ENCODE measurements at regions not wholly inside any gene's neighbourhood (a gene's known extent, or its start where the extent isn't known, plus 50 kb on each side); places are given as distances from the start of the nearest gene placed in this dataset.

DNA sequence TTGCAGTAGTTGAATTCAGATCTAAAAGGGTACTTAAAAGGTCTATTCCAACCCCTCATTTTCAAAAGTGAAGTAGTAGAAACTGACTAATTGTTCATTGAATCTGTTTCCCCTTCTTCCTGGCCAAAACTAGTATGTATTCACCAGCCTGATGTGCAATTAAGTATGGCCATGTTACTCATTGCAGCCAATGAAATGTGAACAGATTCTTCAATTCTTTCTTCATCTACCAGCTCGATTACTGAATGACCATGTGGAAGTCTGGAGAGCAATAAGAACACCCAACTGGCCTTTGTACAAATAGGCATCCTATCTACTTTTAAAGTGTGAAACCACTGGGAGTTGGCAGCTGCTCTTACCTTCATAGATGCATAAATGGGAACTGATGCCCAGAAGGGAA lies 449.0 kb upstream of the ID2 start:
- Histone ChIP-seq H2BK12ac (ENCODE audit: low read length) (no peak overlapping the region), H3K23ac (ENCODE audit: low read depth, low read length, poor library complexity) (no peak overlapping the region), H3K4ac (ENCODE audit: low read length) (no peak overlapping the region), H3K4me3 (ENCODE audit: low read length in 2 of 2) (no peak overlapping the region), H2BK120ac (ENCODE audit: low read depth, low read length) (no peak overlapping the region), H2AFZ (ENCODE audit: low read length) (no peak overlapping the region), H2AK5ac (ENCODE audit: low read depth, low read length) (no peak overlapping the region), H3K9ac (ENCODE audit: low read depth, low read length, poor library complexity) (no peak overlapping the region), H3K27me3 (ENCODE audit: control insufficient read depth in 3 of 3, insufficient read depth in 3 of 3, low read depth in 1 of 3, low read length in 3 of 3) (no peaks in the 10 kb centered on the region), H4K91ac (ENCODE audit: low read depth, low read length, poor library complexity) (no peak overlapping the region), H3K18ac (ENCODE audit: low read length) (no peak overlapping the region), H2BK15ac (ENCODE audit: low read length) (no peak overlapping the region), H3K14ac (ENCODE audit: low read length) (no peak overlapping the region), H3K9me3 (replicated peaks in 1 of 2; ENCODE audit: control insufficient read depth in 2 of 2, insufficient read depth in 1 of 2, low read depth in 1 of 2, low read length in 2 of 2) (no peaks in the 10 kb centered on the region), H3K4me1 (ENCODE audit: control insufficient read depth in 2 of 2, insufficient read depth in 1 of 2, low read depth in 1 of 2, low read length in 2 of 2) (peaks cover 10 to 22% of the 10 kb centered on the region in 2 donors), H4K8ac (ENCODE audit: low read depth, low read length) (no peak overlapping the region), H3K79me1 (ENCODE audit: low read depth, low read length) (no peaks in the 10 kb centered on the region), H3K4me2 (ENCODE audit: insufficient read depth, low read length, poor library complexity, severe bottlenecking) (no peak overlapping the region), H3K27ac (replicated peaks; ENCODE audit: low read length) (no peak overlapping the region), H3K36me3 (replicated peaks in 1 of 2; ENCODE audit: control insufficient read depth in 2 of 2, insufficient read depth in 2 of 2, low read length in 2 of 2) (no peaks in the 10 kb centered on the region), H2BK5ac (ENCODE audit: low read length) (no peak overlapping the region)
- no peak for DNase-seq (ENCODE audit: low spot score)
- no CpG with 5 or more reads among the region's 1 CpG for WGBS, 2 donors (ENCODE audit: extremely low coverage in 2 of 2, insufficient read length in 2 of 2, insufficient replicate concordance in 1 of 2)

DNA sequence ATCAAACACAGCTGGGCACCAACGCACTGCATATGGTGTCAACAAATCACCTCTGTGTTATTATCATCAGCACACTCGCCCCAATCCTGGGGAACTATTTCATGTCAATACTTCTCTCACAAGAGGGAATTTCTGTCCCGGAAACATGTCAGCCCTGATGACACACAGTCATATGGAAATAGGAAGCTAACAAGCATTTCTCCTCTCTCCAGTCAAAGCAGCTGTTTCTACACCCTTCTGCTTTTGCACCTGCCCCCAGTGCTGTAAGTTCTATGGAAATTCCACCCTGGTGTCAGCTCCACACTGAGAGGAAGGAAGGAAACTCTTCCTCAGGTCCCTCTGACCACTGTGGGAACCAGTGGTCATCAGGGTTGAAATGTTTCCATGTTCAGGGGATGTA lies 447.6 kb upstream of the ID2 start:
- no peak overlapping the region for H4K91ac ChIP-seq (ENCODE audit: low read depth, low read length, poor library complexity)
- no peak overlapping the region for H3K9ac ChIP-seq (ENCODE audit: low read depth, low read length, poor library complexity)

DNA sequence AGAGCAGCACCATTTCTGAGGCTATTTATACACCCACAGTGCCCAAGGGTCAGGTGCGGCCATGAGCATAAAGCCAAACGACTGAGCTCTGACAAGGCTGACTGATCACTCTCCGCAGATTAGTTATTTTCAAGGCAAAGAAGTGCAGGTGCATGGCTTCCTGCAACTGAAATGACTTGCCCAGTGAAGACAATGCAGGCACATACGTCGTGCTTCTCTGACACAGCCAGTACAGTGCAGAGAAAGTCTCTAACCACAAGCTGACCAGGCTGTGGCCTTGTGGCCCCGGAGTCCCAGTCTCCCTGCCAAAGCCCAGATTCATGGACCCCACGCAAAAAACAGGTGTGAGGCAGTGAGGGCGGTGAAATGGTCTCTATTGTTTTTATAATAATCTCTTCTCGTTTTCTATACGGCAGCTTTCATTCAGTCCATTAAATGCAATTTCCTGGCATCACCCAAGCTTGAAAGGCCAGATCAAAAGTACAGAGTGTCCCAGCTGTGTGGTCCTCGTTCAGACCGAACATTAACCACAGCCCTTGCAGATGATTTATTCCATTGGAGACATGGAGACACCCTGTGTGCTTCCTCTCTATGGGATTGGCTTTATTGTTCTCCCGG lies 447.0 kb upstream of the ID2 start:
- Histone ChIP-seq H3K27me3 (ENCODE audit: control insufficient read depth in 3 of 3, insufficient read depth in 3 of 3, low read depth in 1 of 3, low read length in 3 of 3) (no peaks in the 10 kb centered on the region), H3K4me1 (ENCODE audit: control insufficient read depth in 2 of 2, insufficient read depth in 1 of 2, low read depth in 1 of 2, low read length in 2 of 2) (peaks cover 14 to 39% of the 10 kb centered on the region in 2 donors), H4K8ac (ENCODE audit: low read depth, low read length) (no peak overlapping the region), H3K9me3 (replicated peaks in 1 of 2; ENCODE audit: control insufficient read depth in 2 of 2, insufficient read depth in 1 of 2, low read depth in 1 of 2, low read length in 2 of 2) (no peaks in the 10 kb centered on the region), H3K18ac (ENCODE audit: low read length) (peak overlapping the region; percentile 74), H2AK5ac (ENCODE audit: low read depth, low read length) (peak overlapping the region; percentile 17), H2BK15ac (ENCODE audit: low read length) (peak overlapping the region; percentile 5), H2BK120ac (ENCODE audit: low read depth, low read length) (no peak overlapping the region), H3K14ac (ENCODE audit: low read length) (peak overlapping the region; percentile 32), H3K27ac (replicated peaks; ENCODE audit: low read length) (no peak overlapping the region), H3K9ac (ENCODE audit: low read depth, low read length, poor library complexity) (no peak overlapping the region), H3K4ac (ENCODE audit: low read length) (no peak overlapping the region), H3K4me3 (ENCODE audit: low read length in 2 of 2) (no peak overlapping the region), H2BK12ac (ENCODE audit: low read length) (no peak overlapping the region), H2BK5ac (ENCODE audit: low read length) (no peak overlapping the region), H4K91ac (ENCODE audit: low read depth, low read length, poor library complexity) (no peak overlapping the region), H3K4me2 (ENCODE audit: insufficient read depth, low read length, poor library complexity, severe bottlenecking) (no peak overlapping the region), H2AFZ (ENCODE audit: low read length) (peak overlapping the region; percentile 48), H3K79me1 (ENCODE audit: low read depth, low read length) (no peaks in the 10 kb centered on the region), H3K36me3 (replicated peaks in 1 of 2; ENCODE audit: control insufficient read depth in 2 of 2, insufficient read depth in 2 of 2, low read length in 2 of 2) (no peaks in the 10 kb centered on the region), H3K23ac (ENCODE audit: low read depth, low read length, poor library complexity) (no peak overlapping the region)
- no peak for DNase-seq (ENCODE audit: low spot score)
- WGBS, 2 donors (ENCODE audit: extremely low coverage in 2 of 2, insufficient read length in 2 of 2, insufficient replicate concordance in 1 of 2): no CpG with 5 or more reads among the region's 13 CpGs

More for the DNA sequence above, 447.6 kb upstream of the ID2 start:
- Histone ChIP-seq H2AK5ac (ENCODE audit: low read depth, low read length) (peak overlapping the region; percentile 20), H3K79me1 (ENCODE audit: low read depth, low read length) (no peaks in the 10 kb centered on the region), H3K9me3 (replicated peaks in 1 of 2; ENCODE audit: control insufficient read depth in 2 of 2, insufficient read depth in 1 of 2, low read depth in 1 of 2, low read length in 2 of 2) (no peaks in the 10 kb centered on the region), H2BK12ac (ENCODE audit: low read length) (no peak overlapping the region), H3K4me1 (ENCODE audit: control insufficient read depth in 2 of 2, insufficient read depth in 1 of 2, low read depth in 1 of 2, low read length in 2 of 2) (peaks cover 11 to 35% of the 10 kb centered on the region in 2 donors), H2BK5ac (ENCODE audit: low read length) (no peak overlapping the region), H3K23ac (ENCODE audit: low read depth, low read length, poor library complexity) (no peak overlapping the region), H2BK120ac (ENCODE audit: low read depth, low read length) (no peak overlapping the region), H3K18ac (ENCODE audit: low read length) (no peak overlapping the region), H3K4me2 (ENCODE audit: insufficient read depth, low read length, poor library complexity, severe bottlenecking) (no peak overlapping the region), H3K27me3 (ENCODE audit: control insufficient read depth in 3 of 3, insufficient read depth in 3 of 3, low read depth in 1 of 3, low read length in 3 of 3) (no peaks in the 10 kb centered on the region), H3K4me3 (ENCODE audit: low read length in 2 of 2) (no peak overlapping the region), H2BK15ac (ENCODE audit: low read length) (no peak overlapping the region), H3K14ac (ENCODE audit: low read length) (no peak overlapping the region), H3K27ac (replicated peaks; ENCODE audit: low read length) (no peak overlapping the region), H3K4ac (ENCODE audit: low read length) (no peak overlapping the region), H3K36me3 (replicated peaks in 1 of 2; ENCODE audit: control insufficient read depth in 2 of 2, insufficient read depth in 2 of 2, low read length in 2 of 2) (no peaks in the 10 kb centered on the region), H4K8ac (ENCODE audit: low read depth, low read length) (no peak overlapping the region), H2AFZ (ENCODE audit: low read length) (peak overlapping the region; percentile 48)
- WGBS, 2 donors (ENCODE audit: extremely low coverage in 2 of 2, insufficient read length in 2 of 2, insufficient replicate concordance in 1 of 2): no CpG with 5 or more reads among the region's 3 CpGs
- DNase-seq (ENCODE audit: low spot score): no peak

DNA sequence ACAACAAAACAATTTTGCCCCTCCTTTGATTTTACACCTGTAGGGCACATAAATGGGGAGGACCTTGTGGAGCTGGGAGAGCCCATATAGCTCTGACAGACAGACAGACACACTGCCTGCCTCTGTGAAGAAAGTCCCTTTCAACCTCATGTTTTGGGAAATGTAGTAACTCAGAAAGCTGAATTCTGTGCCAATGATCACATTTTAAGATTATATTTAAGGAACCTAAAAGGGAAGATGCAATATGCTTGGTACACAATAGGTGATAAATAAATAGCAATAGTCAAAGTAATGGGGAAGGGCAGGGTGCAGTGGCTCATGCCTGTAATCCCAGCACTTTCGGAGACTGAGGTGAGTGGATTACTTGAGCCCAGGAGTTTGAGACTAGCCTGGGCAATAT lies 446.4 kb upstream of the ID2 start:
- no peak overlapping the region for H2BK120ac ChIP-seq (ENCODE audit: low read depth, low read length)
- peaks cover 17 to 43% of the 10 kb centered on the region in 2 donors for H3K4me1 ChIP-seq (ENCODE audit: control insufficient read depth in 2 of 2, insufficient read depth in 1 of 2, low read depth in 1 of 2, low read length in 2 of 2)

More for the DNA sequence above, 446.4 kb upstream of the ID2 start:
- Histone ChIP-seq H2AFZ (ENCODE audit: low read length) (peak overlapping the region; percentile 48), H3K9ac (ENCODE audit: low read depth, low read length, poor library complexity) (no peak overlapping the region), H2BK15ac (ENCODE audit: low read length) (no peak overlapping the region), H3K27me3 (ENCODE audit: control insufficient read depth in 3 of 3, insufficient read depth in 3 of 3, low read depth in 1 of 3, low read length in 3 of 3) (no peaks in the 10 kb centered on the region), H3K4me3 (ENCODE audit: low read length in 2 of 2) (no peak overlapping the region), H2AK5ac (ENCODE audit: low read depth, low read length) (no peak overlapping the region), H4K91ac (ENCODE audit: low read depth, low read length, poor library complexity) (no peak overlapping the region), H2BK12ac (ENCODE audit: low read length) (no peak overlapping the region), H3K36me3 (replicated peaks in 1 of 2; ENCODE audit: control insufficient read depth in 2 of 2, insufficient read depth in 2 of 2, low read length in 2 of 2) (no peaks in the 10 kb centered on the region), H3K9me3 (replicated peaks in 1 of 2; ENCODE audit: control insufficient read depth in 2 of 2, insufficient read depth in 1 of 2, low read depth in 1 of 2, low read length in 2 of 2) (no peaks in the 10 kb centered on the region), H3K23ac (ENCODE audit: low read depth, low read length, poor library complexity) (no peak overlapping the region), H2BK5ac (ENCODE audit: low read length) (no peak overlapping the region), H4K8ac (ENCODE audit: low read depth, low read length) (no peak overlapping the region), H3K18ac (ENCODE audit: low read length) (no peak overlapping the region), H3K14ac (ENCODE audit: low read length) (no peak overlapping the region), H3K4ac (ENCODE audit: low read length) (no peak overlapping the region), H3K27ac (replicated peaks; ENCODE audit: low read length) (no peak overlapping the region), H3K79me1 (ENCODE audit: low read depth, low read length) (no peaks in the 10 kb centered on the region), H3K4me2 (ENCODE audit: insufficient read depth, low read length, poor library complexity, severe bottlenecking) (no peak overlapping the region)
- no CpG with 5 or more reads among the region's 1 CpG for WGBS, 2 donors (ENCODE audit: extremely low coverage in 2 of 2, insufficient read length in 2 of 2, insufficient replicate concordance in 1 of 2)
- DNase-seq (ENCODE audit: low spot score): no peak

All from neuronal stem cell (in vitro differentiated cells).